Activated CD4-positive, alpha-beta T cell treated with anti-CD3 and anti-CD28 coated beads, Interleukin-2, amount 10 ng/mL, durations not matched to agents 7 days and 5 days (primary cell): ENCODE measurements at regions not wholly inside any gene's neighbourhood (a gene's known extent, or its start where the extent isn't known, plus 50 kb on each side); places are given as distances from the start of the nearest gene placed in this dataset.

Experiments
- CTCF ChIA-PET: fragments of 350-600 bp; sonication (Branson Sonifier 250); formaldehyde crosslinking; loops from one replicate; lab custom pipeline; 2021; ENCODE audit warnings: antibody characterized with exemption; lab: Charles Lee
- POLR2A ChIA-PET: fragments of 350-600 bp; sonication (Branson Sonifier 250); formaldehyde crosslinking; loops from one replicate; lab custom pipeline; 2021; ENCODE audit warnings: antibody characterized with exemption; lab: Charles Lee
- DNase-seq: peaks from one replicate; pipeline ENCODE4 v3.0.0-alpha.2; 2020
- H3K27ac Mint-ChIP-seq: one replicate; pipeline ENCODE4 v1.8.0; 2021; ENCODE audit warnings: mild to moderate bottlenecking, moderate library complexity, mixed read lengths
- H3K27me3 Mint-ChIP-seq: one replicate; pipeline ENCODE4 v1.8.0; 2021; ENCODE audit warnings: mixed read lengths
- H3K36me3 Mint-ChIP-seq: one replicate; pipeline ENCODE4 v1.8.0; 2021; ENCODE audit warnings: low read depth, mixed read lengths
- H3K4me1 Mint-ChIP-seq: one replicate; pipeline ENCODE4 v1.8.0; 2021; ENCODE audit warnings: mixed read lengths
- H3K4me3 Mint-ChIP-seq: one replicate; pipeline ENCODE4 v1.8.0; 2021; ENCODE audit warnings: mild to moderate bottlenecking, moderate library complexity, mixed read lengths
- H3K9me3 Mint-ChIP-seq: one replicate; pipeline ENCODE4 v1.8.0; 2021; ENCODE audit warnings: mixed read lengths

GRCh38 chr2:234823877-234824376 is 127.9 kb upstream of the SH3BP4 start:
- no peaks in the 10 kb centered on the region for H3K27me3 Mint-ChIP-seq
- H3K4me1 Mint-ChIP-seq: no peaks in the 10 kb centered on the region
- no peak overlapping the region for H3K27ac Mint-ChIP-seq
- no peak overlapping the region for H3K4me3 Mint-ChIP-seq
- no peaks in the 10 kb centered on the region for H3K36me3 Mint-ChIP-seq
- no peak for DNase-seq
- POLR2A ChIA-PET: no interaction called here
- no peaks in the 10 kb centered on the region for H3K9me3 Mint-ChIP-seq
- CTCF ChIA-PET: no interaction called here

- H3K4me3 Mint-ChIP-seq: no peak overlapping the region
- H3K27ac Mint-ChIP-seq: no peak overlapping the region
- DNase-seq: no peak
- no peaks in the 10 kb centered on the region for H3K36me3 Mint-ChIP-seq
- H3K27me3 Mint-ChIP-seq: no peaks in the 10 kb centered on the region
- ChIA-PET POLR2A (no interaction called here), CTCF (no interaction called here)
- no peaks in the 10 kb centered on the region for H3K4me1 Mint-ChIP-seq
- no peaks in the 10 kb centered on the region for H3K9me3 Mint-ChIP-seq
These were observed 128.5 kb upstream of the SH3BP4 start for GRCh38 chr2:234823196-234823876.

GRCh38 chr2:234821946-234822475 is 129.8 kb upstream of the SH3BP4 start:
- POLR2A ChIA-PET: no interaction called here
- Mint-ChIP-seq H3K27me3 (no peaks in the 10 kb centered on the region), H3K4me3 (no peak overlapping the region), H3K4me1 (no peaks in the 10 kb centered on the region), H3K36me3 (no peaks in the 10 kb centered on the region), H3K27ac (no peak overlapping the region), H3K9me3 (no peaks in the 10 kb centered on the region)
- CTCF ChIA-PET: no interaction called here
- no peak for DNase-seq

- Mint-ChIP-seq H3K27ac (no peak overlapping the region), H3K36me3 (no peaks in the 10 kb centered on the region), H3K4me3 (no peak overlapping the region), H3K4me1 (no peaks in the 10 kb centered on the region), H3K9me3 (no peaks in the 10 kb centered on the region), H3K27me3 (peaks cover 4% of the 10 kb centered on the region)
- DNase-seq: no peak
- CTCF ChIA-PET: no interaction called here
- POLR2A ChIA-PET: no interaction called here
These were observed 132.9 kb upstream of the SH3BP4 start for GRCh38 chr2:234818937-234819336.

- no peaks in the 10 kb centered on the region for H3K4me1 Mint-ChIP-seq
- DNase-seq: no peak
- CTCF ChIA-PET: no interaction called here
These were observed 135.3 kb upstream of the SH3BP4 start for GRCh38 chr2:234816491-234816890.

GRCh38 chr2:234816056-234816455 is 135.8 kb upstream of the SH3BP4 start:
- Mint-ChIP-seq H3K36me3 (no peaks in the 10 kb centered on the region), H3K4me1 (no peaks in the 10 kb centered on the region), H3K4me3 (no peak overlapping the region), H3K27ac (no peak overlapping the region), H3K27me3 (peaks cover 7% of the 10 kb centered on the region), H3K9me3 (no peaks in the 10 kb centered on the region)
- ChIA-PET POLR2A (no interaction called here), CTCF (no interaction called here)
- no peak for DNase-seq

More at GRCh38 chr2:234816491-234816890, 135.3 kb upstream of the SH3BP4 start:
- H3K36me3 Mint-ChIP-seq: no peaks in the 10 kb centered on the region
- POLR2A ChIA-PET: no interaction called here
- H3K27ac Mint-ChIP-seq: no peak overlapping the region
- peaks cover 7% of the 10 kb centered on the region for H3K27me3 Mint-ChIP-seq
- H3K4me3 Mint-ChIP-seq: no peak overlapping the region
- H3K9me3 Mint-ChIP-seq: no peaks in the 10 kb centered on the region

- DNase-seq: no peak
- POLR2A ChIA-PET: no interaction called here
- no peak overlapping the region for H3K4me3 Mint-ChIP-seq
- no peak overlapping the region for H3K27ac Mint-ChIP-seq
- no peaks in the 10 kb centered on the region for H3K36me3 Mint-ChIP-seq
- no peaks in the 10 kb centered on the region for H3K9me3 Mint-ChIP-seq
- no peaks in the 10 kb centered on the region for H3K4me1 Mint-ChIP-seq
- peaks cover 7% of the 10 kb centered on the region for H3K27me3 Mint-ChIP-seq
- CTCF ChIA-PET: no interaction called here
These were observed 137.4 kb upstream of the SH3BP4 start for GRCh38 chr2:234814374-234814773.

GRCh38 chr2:234812851-234813250 is 139.0 kb upstream of the SH3BP4 start:
- no peaks in the 10 kb centered on the region for H3K4me1 Mint-ChIP-seq
- H3K4me3 Mint-ChIP-seq: no peak overlapping the region
- H3K27me3 Mint-ChIP-seq: peaks cover 7% of the 10 kb centered on the region
- no peak for DNase-seq
- ChIA-PET POLR2A (no interaction called here), CTCF (no interaction called here)
- H3K27ac Mint-ChIP-seq: no peak overlapping the region
- no peaks in the 10 kb centered on the region for H3K9me3 Mint-ChIP-seq
- no peaks in the 10 kb centered on the region for H3K36me3 Mint-ChIP-seq

GRCh38 chr2:234808907-234809306 is 142.9 kb upstream of the SH3BP4 start:
- Mint-ChIP-seq H3K4me1 (no peaks in the 10 kb centered on the region), H3K4me3 (no peak overlapping the region), H3K27me3 (peaks cover 9% of the 10 kb centered on the region), H3K9me3 (no peaks in the 10 kb centered on the region), H3K27ac (no peak overlapping the region), H3K36me3 (no peaks in the 10 kb centered on the region)
- ChIA-PET CTCF (no interaction called here), POLR2A (no interaction called here)
- no peak for DNase-seq

GRCh38 chr2:234806818-234807217 is 145.0 kb upstream of the SH3BP4 start:
- CTCF ChIA-PET: no interaction called here

GRCh38 chr2:234805836-234806235 is 146.0 kb upstream of the SH3BP4 start:
- ChIA-PET POLR2A (no interaction called here), CTCF (no interaction called here)
- Mint-ChIP-seq H3K9me3 (no peaks in the 10 kb centered on the region), H3K27ac (no peak overlapping the region), H3K27me3 (peaks cover 6% of the 10 kb centered on the region), H3K4me3 (no peak overlapping the region), H3K4me1 (no peaks in the 10 kb centered on the region), H3K36me3 (no peaks in the 10 kb centered on the region)
- DNase-seq: no peak

More at GRCh38 chr2:234806818-234807217, 145.0 kb upstream of the SH3BP4 start:
- Mint-ChIP-seq H3K27me3 (peaks cover 6% of the 10 kb centered on the region), H3K4me1 (no peaks in the 10 kb centered on the region), H3K4me3 (no peak overlapping the region), H3K27ac (no peak overlapping the region), H3K36me3 (no peaks in the 10 kb centered on the region), H3K9me3 (no peaks in the 10 kb centered on the region)
- POLR2A ChIA-PET: no interaction called here
- DNase-seq: no peak

GRCh38 chr2:234804704-234805103 is 147.1 kb upstream of the SH3BP4 start:
- Mint-ChIP-seq H3K27me3 (peaks cover 9% of the 10 kb centered on the region), H3K4me3 (no peak overlapping the region), H3K27ac (no peak overlapping the region), H3K36me3 (no peaks in the 10 kb centered on the region), H3K4me1 (no peaks in the 10 kb centered on the region), H3K9me3 (no peaks in the 10 kb centered on the region)
- POLR2A ChIA-PET: no interaction called here
- DNase-seq: no peak
- CTCF ChIA-PET: no interaction called here

- H3K9me3 Mint-ChIP-seq: no peaks in the 10 kb centered on the region
- peaks cover 9% of the 10 kb centered on the region for H3K27me3 Mint-ChIP-seq
- H3K4me3 Mint-ChIP-seq: no peak overlapping the region
- ChIA-PET POLR2A (no interaction called here), CTCF (no interaction called here)
- H3K36me3 Mint-ChIP-seq: no peaks in the 10 kb centered on the region
- no peak for DNase-seq
- H3K27ac Mint-ChIP-seq: no peak overlapping the region
- no peaks in the 10 kb centered on the region for H3K4me1 Mint-ChIP-seq
These were observed 149.0 kb upstream of the SH3BP4 start for GRCh38 chr2:234802845-234803171.
